Endothelial cell of hepatic sinusoid (primary cell): ENCODE measurements at regions not wholly inside any gene's neighbourhood (a gene's known extent, or its start where the extent isn't known, plus 50 kb on each side); places are given as distances from the start of the nearest gene placed in this dataset.
"Not testable (repeated sequence)": the region's sequence is repeated elsewhere in the genome, so short reads cannot be mapped to it uniquely, and the experiment has no call there.

ENCODE experiments used
- in situ Hi-C: cut with HindIII; loops from 2 replicates; pipeline ENCODE4 v1.10.0; 2017; ENCODE audit warnings: low sequenced_read_pairs

- in situ Hi-C loops, result loop anchor here (5.0 kb wide), 1 partner anchor 76 kb away; no protein-coding TSS in a partner anchor
Measured at GRCh38 chr1:192418552-192419285, 101.9 kb downstream of the RGS21 start.

DNA sequence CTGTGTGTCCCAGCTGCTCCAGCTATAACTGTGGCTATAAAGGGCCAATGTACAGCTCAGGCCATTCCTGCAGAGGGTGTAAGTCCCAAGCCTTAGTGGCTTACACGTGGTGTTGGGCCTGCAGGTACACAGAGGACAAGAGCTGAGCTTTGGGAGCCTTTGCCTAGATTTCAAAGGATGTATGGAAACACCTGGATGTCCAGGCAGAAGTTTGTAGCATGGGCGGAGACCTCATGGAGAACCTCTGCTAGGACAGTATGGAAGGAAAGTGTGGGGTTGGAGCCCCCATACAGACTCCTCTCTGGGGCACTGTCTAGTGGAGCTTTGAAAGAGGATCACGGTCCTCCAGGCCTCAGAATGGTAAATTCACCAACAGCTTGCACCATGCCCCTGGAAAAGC is 113.9 kb downstream of the RGS21 start:
- in situ Hi-C loops, result no loop called here

DNA sequence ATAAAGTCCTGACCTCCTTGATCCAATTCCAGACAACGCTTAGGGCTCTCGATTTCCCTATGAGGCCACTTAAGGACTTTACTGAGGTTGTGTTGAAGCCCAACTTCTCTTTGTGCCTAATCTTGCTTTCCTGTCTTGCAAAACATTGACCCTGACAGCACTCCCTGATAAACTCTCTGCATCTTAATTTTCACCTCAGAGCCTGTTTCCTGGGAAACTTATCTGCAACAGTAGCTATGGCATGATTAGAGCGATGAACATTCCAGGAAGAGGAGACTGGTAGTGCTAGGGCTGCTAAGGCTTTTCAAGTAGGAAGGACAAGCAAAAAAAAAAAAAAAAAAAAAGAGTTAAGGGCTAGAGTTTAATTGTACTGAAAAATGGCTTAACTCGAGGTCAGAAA is 118.9 kb downstream of the RGS21 start:
- in situ Hi-C loops, result no loop called here

GRCh38 chr1:192436441-192437078 is 119.8 kb downstream of the RGS21 start:
- in situ Hi-C loops, result no loop called here

DNA sequence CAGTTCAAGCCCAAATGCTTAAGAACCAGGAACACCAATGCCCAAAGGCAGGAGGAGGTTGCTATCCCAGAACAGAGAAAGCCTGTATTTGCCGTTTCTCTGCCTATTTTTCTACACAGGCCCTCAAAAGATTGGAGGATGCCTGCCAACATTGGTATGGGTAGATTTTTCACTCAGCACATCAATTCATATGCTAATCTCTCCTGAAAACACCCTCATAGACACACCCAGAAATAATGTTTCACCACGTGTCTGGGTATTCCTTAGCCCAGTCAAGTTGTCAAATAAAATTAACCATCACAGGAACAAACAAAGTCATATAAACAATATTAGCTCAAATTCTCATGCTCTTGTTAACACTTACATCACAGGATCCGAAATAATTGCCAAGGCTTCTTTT is 121.9 kb downstream of the RGS21 start:
- in situ Hi-C loops, result no loop called here

GRCh38 chr1:192439373-192440025 is 122.7 kb downstream of the RGS21 start:
- in situ Hi-C loops, result no loop called here

- in situ Hi-C loops, result no loop called here
Measured at GRCh38 chr1:192441492-192441891, 124.7 kb downstream of the RGS21 start.

GRCh38 chr1:192442736-192443135 is 125.9 kb downstream of the RGS21 start:
- in situ Hi-C loops, result no loop called here

- in situ Hi-C loops, result no loop called here
Measured at GRCh38 chr1:192443616-192444015, 126.8 kb downstream of the RGS21 start.

- in situ Hi-C loops, result no loop called here
Measured at GRCh38 chr1:192445241-192445640, 128.4 kb downstream of the RGS21 start.

GRCh38 chr1:192445839-192446489 is 129.2 kb downstream of the RGS21 start:
- in situ Hi-C loops, result no loop called here

DNA sequence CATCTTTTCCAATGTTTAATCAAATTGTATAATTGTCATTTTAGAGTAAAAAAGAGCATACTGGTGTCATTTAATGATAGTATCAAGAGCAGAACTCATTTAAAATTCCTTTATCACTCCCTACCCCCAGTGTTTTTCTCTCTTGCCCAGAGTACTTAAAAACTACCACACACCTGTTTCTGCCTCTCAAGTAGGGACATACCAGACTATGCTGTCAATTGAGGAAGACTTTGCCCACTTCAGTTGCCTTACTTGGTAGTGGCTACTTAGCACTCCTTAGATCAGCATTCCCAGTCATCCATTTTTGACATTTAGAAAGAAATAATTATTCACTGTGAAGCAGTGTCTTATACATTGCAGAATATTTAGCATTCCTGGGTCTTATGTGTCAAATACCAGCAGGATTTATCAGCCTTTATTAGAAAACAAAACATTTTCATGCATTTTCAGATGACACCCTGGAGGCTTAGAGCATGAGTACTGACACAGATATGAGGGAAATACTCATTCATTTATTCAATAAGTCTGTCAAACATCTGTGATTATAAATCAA is 127.5 kb upstream of the RGS1 start:
- in situ Hi-C loops, result no loop called here

DNA sequence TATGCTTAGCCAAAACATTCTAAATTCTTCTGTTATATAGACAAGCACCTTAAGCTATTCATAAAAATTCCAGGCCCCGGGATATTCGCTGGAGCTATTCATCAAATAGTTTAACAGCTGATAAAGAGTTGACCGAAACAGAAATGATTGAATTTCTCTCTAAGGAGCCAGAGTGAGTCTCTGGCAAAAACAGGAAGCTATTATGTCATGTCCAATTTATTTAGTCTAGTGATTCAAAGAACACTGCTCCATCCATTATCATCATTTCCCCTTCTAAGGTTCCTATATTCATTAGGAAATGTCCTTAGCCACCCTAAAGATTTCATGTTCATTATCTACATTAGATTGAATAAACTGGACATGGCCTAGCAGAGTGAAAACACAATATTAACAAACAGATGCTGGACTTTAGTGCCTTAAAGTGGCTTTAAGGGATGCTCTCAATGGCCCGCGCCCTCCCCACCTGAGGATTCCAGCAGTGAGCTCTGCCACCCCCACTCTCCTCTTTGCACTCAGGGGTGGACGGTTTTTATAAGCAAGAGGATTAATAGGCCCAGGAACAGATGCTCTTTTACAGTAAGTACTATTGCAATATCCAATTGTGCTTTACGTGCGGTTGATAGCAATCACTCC is 122.1 kb upstream of the RGS1 start:
- in situ Hi-C loops, result no loop called here

DNA sequence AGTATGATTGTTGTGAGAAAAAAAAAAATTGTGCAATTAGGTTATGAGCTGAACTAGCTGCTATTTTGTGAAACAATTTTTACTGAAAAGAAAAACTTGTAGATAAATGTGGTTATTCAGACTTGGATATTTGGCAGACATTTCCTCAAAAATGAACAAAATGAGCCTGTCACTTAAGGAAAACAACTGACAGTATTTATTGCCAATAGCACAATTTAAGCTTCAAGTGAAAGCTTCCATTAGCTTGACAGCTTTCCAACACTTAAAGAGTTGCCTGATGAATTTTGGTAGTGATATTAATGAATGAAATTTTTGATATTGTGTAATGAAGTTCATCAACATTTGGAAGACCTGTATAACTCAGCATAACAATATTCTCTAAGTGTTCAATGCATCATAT is 116.1 kb upstream of the RGS1 start:
- in situ Hi-C loops, result no loop called here

GRCh38 chr1:192461684-192462083 is 113.9 kb upstream of the RGS1 start:
- in situ Hi-C loops, result no loop called here

GRCh38 chr1:192462616-192463015 is 113.0 kb upstream of the RGS1 start:
- in situ Hi-C loops, result no loop called here

DNA sequence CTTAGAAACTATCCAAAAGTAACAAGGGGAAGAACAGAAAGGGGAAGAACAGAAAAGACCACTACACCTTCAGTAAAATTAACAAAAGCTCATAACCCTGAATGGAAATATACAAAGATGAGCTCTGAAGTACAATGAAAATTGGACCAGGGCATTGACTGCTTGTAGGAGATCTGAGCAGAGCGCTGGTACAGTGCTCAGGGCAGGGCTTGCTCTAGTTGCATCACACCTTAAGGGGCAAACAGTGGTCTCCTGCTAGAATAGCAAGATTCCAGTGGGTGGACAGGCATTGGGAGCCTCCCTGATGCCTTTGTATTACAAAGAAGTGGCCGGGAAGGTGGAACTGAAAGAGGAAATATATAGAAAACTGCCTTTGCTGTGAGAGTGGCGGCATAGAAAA is 111.9 kb upstream of the RGS1 start:
- in situ Hi-C loops, result no loop called here

- in situ Hi-C loops, result not testable (repeated sequence)
Measured at GRCh38 chr1:192465221-192465620, 110.4 kb upstream of the RGS1 start.

- in situ Hi-C loops, result no loop called here
Measured at GRCh38 chr1:192474080-192474683, 101.4 kb upstream of the RGS1 start.

DNA sequence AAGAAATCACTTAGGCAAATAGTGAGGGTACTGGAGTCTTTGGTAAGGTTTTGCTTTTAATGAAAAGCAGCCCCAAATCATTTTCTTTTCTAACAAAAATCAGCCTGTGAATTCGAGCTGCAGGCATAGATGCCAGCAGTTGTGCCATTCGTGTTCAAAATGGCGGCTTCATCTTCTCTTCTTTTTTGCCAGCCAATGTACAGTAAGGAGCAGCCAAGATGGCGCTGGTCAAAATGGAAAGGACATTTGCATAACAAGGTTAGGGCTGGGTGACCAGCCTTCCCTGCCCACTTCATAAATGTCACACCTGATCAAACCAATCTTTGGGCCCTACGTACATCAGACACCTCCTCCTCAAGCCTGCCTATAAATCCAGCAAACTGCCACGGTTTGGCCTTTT is 100.2 kb upstream of the RGS1 start:
- in situ Hi-C loops, result loop anchor here (25.0 kb wide), 1 partner anchor 537 kb away; no protein-coding TSS in a partner anchor
